Small intestine (tissue), 7 donors: ENCODE measurements at regions not wholly inside any gene's neighbourhood (a gene's known extent, or its start where the extent isn't known, plus 50 kb on each side); places are given as distances from the start of the nearest gene placed in this dataset.
"Not testable (repeated sequence)": the region's sequence is repeated elsewhere in the genome, so short reads cannot be mapped to it uniquely, and the experiment has no call there.

Experiments used
- DNase-seq, 2 donors: peaks; one replicate each; pipeline versions ENCODE4 v3.0.0 to v3.0.0-alpha.2; 2013
- FAIRE-seq: peaks from 2 replicates; lab custom pipeline; 2012; peaks lifted over from hg19 to GRCh38; lab: Jason Lieb, UNC
- H3K27ac ChIP-seq, 3 donors: one replicate each; pipeline ENCODE4 v1.5.1; 2013; ENCODE audit warnings: low read length in 2 of 3, mild to moderate bottlenecking in 2 of 3, control low read depth in 1 of 3, inconsistent platforms in 1 of 3, low read depth in 1 of 3, moderate library complexity in 1 of 3
- H3K27me3 ChIP-seq, 3 donors: one replicate each; pipeline ENCODE4 v1.6.1; 2013; ENCODE audit warnings: low read length in 3 of 3, inconsistent platforms in 1 of 3; ENCODE audit not compliant: control insufficient read depth in 3 of 3, insufficient read depth in 3 of 3
- H3K36me3 ChIP-seq, 3 donors: one replicate each; pipeline ENCODE4 v1.6.1; 2013; ENCODE audit warnings: low read length in 3 of 3, inconsistent platforms in 1 of 3, low read depth in 1 of 3, mild to moderate bottlenecking in 1 of 3, moderate library complexity in 1 of 3; ENCODE audit not compliant: control insufficient read depth in 3 of 3, insufficient read depth in 2 of 3
- H3K4me1 ChIP-seq, 3 donors: one replicate each; pipeline ENCODE4 v1.6.1; 2013; ENCODE audit warnings: low read length in 2 of 3, inconsistent platforms in 1 of 3, low read depth in 1 of 3, mild to moderate bottlenecking in 1 of 3, moderate library complexity in 1 of 3; ENCODE audit not compliant: control insufficient read depth in 3 of 3, insufficient read depth in 2 of 3
- H3K4me3 ChIP-seq, 3 donors: one replicate each; pipeline ENCODE4 v1.5.1; 2013; ENCODE audit warnings: low read length in 3 of 3, control low read depth in 1 of 3, inconsistent platforms in 1 of 3, low read depth in 1 of 3, mild to moderate bottlenecking in 1 of 3, moderate library complexity in 1 of 3
- H3K9me3 ChIP-seq, 2 donors: one replicate each; pipeline ENCODE4 v1.6.1; 2013; ENCODE audit warnings: low read depth in 1 of 2, low read length in 1 of 2; ENCODE audit not compliant: control insufficient read depth in 2 of 2, insufficient read depth in 1 of 2
- WGBS, 3 donors: extraction: QIAGEN DNeasy Blood & Tissue Kit; methylation state at CpG; one replicate each; pipeline ENCODE4 v1.1.7; 2013; 5-methylcytosine and 5-hydroxymethylcytosine counted together
- donor health status: healthy with polysubstance abuse.
- donor health status: control.
- donor health status: control.
- donor health status: Bipolar disorder and iron deficiency.
- donor health status: healthy.

DNA sequence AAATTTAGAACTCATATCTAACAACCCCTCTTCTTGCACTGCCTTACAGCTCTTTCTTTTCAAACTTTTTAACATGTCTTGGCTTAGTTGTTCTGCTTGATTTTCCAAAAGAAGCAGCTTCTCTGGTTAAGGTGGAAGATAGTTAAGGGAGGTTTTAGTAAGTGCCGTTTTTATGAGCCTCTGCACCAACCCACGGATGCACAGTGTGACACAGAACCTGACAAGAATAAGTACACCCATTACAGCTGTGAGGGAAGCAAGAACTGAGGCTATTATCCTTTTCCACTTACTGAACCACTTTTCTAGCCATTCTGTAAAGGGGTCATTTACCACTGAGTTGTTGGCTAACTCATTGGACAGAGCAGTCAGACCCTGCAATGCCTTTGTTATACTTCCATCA is 336.0 kb upstream of the PCDH10 start:
- not testable (repeated sequence) for H3K4me3 ChIP-seq, FAIRE-seq, H3K9me3 ChIP-seq, H3K27me3 ChIP-seq, H3K4me1 ChIP-seq, H3K27ac ChIP-seq, H3K36me3 ChIP-seq, DNase-seq
- WGBS, 3 donors: 72 to 93% (median 74%) methylated on average over 2 of the region's 2 CpGs

- no peaks in the 10 kb centered on the region for H3K27me3 ChIP-seq
- no peak for FAIRE-seq
- WGBS, 3 donors: 79 to 87% (median 79%) methylated on average over 15 of the region's 15 CpGs
- no peaks in the 10 kb centered on the region for H3K36me3 ChIP-seq
- H3K27ac ChIP-seq: no peak overlapping the region
- no peak for DNase-seq
- H3K9me3 ChIP-seq: no peaks in the 10 kb centered on the region
- no peaks in the 10 kb centered on the region for H3K4me1 ChIP-seq
- H3K4me3 ChIP-seq: no peak overlapping the region
These were observed 331.0 kb upstream of the PCDH10 start for GRCh38 chr4:132818091-132818490.

DNA sequence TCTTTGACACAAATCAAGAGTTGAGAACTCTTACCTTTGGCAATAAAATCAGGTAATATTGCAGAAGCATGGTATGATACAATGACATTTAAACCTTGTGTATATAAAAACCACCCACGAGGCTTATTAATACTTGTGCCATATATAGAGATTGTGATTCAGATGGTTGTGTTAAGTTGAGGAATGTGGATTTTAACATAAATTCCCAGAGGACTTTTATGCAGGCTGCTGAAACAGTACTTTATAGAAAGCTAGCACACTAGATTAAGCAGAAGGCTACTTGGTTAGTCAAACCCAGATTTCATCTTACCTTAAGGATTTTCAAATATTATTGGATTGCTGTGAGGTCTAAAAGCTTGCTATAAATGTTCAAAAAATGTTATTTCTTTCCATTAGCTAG is 325.7 kb upstream of the PCDH10 start:
- Histone ChIP-seq H3K36me3 (no peaks in the 10 kb centered on the region), H3K27me3 (no peaks in the 10 kb centered on the region), H3K27ac (no peak overlapping the region), H3K9me3 (no peaks in the 10 kb centered on the region), H3K4me3 (no peak overlapping the region), H3K4me1 (no peaks in the 10 kb centered on the region)
- no peak for FAIRE-seq
- DNase-seq: no peak
- 52 to 69% (median 68%) methylated on average over 1 of the region's 1 CpG for WGBS, 3 donors

GRCh38 chr4:132824761-132825160 is 324.3 kb upstream of the PCDH10 start:
- no peaks in the 10 kb centered on the region for H3K4me1 ChIP-seq
- FAIRE-seq: no peak
- H3K27ac ChIP-seq: no peak overlapping the region
- H3K9me3 ChIP-seq: no peaks in the 10 kb centered on the region
- no peak for DNase-seq
- H3K4me3 ChIP-seq: no peak overlapping the region
- 80 to 88% (median 82%) methylated on average over 8 of the region's 8 CpGs for WGBS, 3 donors
- no peaks in the 10 kb centered on the region for H3K27me3 ChIP-seq
- H3K36me3 ChIP-seq: no peaks in the 10 kb centered on the region

DNA sequence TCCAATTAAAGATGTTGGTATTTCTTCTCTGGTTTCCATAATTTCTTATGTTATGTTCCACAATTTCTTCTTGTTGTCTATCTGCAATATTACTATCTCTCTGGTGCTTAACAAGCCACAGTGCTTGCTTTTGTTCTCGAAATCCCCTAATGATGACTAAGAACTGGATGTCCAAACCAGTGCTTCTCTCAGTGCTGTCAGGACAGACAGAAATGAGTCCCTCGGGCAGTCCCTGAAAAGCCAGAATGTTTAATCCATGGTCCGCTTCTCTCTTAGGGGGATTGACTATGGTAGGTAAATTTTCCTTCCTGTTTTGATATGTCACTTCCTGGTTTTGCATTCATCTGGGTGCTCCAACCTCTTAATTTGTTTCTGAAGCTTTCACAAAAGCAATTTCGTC is 321.6 kb upstream of the PCDH10 start:
- no peaks in the 10 kb centered on the region for H3K36me3 ChIP-seq
- H3K4me1 ChIP-seq: no peaks in the 10 kb centered on the region
- no peaks in the 10 kb centered on the region for H3K9me3 ChIP-seq
- H3K27ac ChIP-seq: no peak overlapping the region
- H3K4me3 ChIP-seq: no peak overlapping the region
- 47 to 54% (median 48%) methylated on average over 4 of the region's 4 CpGs for WGBS, 3 donors
- DNase-seq (no peak), FAIRE-seq (no peak)
- no peaks in the 10 kb centered on the region for H3K27me3 ChIP-seq

DNA sequence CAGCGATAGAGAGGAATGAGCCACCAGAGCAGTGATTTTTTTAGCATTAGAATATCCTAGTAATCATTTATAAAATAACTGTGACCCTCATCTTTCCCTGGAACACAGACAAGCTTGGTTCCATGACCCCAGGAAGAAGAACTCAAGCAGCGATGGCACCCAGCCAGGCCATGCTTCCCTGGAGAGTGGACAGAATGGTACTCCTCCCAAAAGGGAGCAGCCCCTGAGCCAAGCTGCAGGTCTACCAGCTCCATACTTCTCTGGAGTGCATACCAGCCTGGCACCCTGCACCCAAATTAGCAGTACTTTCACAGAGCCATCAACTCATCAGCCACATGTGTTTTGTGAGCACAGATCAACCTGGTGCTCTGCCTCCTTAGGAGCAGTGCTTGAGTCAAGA is 310.9 kb upstream of the PCDH10 start:
- WGBS, 3 donors: 84 to 91% (median 86%) methylated on average over 2 of the region's 2 CpGs
- Histone ChIP-seq H3K4me3 (no peak overlapping the region), H3K4me1 (no peaks in the 10 kb centered on the region), H3K36me3 (no peaks in the 10 kb centered on the region), H3K9me3 (peaks cover 3 to 7% of the 10 kb centered on the region in 2 donors), H3K27me3 (no peaks in the 10 kb centered on the region), H3K27ac (no peak overlapping the region)
- no peak for DNase-seq
- FAIRE-seq: no peak

DNA sequence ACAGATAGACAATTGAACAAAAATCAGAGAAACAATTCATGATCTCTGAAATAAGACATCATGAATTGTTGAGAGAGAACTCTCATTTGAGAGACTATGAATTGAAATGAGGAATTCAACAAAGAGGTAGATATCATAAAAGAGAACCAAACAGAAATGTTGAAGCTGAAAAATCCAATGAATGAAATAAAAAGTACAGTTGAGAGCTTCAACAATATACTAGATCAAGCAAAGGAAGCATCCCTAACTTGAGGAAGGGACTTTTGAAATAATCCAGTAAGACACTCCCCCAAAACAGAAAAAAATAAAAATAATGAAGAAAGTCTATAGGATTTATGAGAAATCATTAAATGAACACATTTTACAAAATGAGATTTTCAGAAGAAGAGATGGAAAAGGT is 310.0 kb upstream of the PCDH10 start:
- no peak for DNase-seq
- peaks cover 3 to 7% of the 10 kb centered on the region in 2 donors for H3K9me3 ChIP-seq
- H3K27ac ChIP-seq: no peak overlapping the region
- H3K4me1 ChIP-seq: no peaks in the 10 kb centered on the region
- no peaks in the 10 kb centered on the region for H3K36me3 ChIP-seq
- no peak overlapping the region for H3K4me3 ChIP-seq
- no peaks in the 10 kb centered on the region for H3K27me3 ChIP-seq
- no peak for FAIRE-seq

DNA sequence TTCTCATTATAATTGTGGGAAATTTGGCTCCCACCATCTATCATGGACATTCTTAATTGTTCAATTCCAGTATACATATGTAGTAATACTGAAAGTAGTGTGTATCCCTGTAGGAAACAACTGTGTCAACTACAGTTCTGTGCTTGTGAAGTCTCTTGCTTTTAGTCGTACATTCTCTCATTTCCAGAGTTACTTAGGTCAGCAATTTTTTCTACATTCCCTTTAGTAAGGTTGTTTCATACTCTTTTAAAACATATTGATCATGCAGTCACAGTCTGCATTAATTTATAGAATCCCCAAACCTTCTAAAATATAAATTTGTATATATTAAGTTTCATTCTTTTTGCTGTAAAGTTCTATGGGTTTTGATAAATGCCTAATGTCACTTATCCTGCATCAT is 289.2 kb upstream of the PCDH10 start:
- DNase-seq (no peak), FAIRE-seq (no peak)
- H3K4me1 ChIP-seq: no peaks in the 10 kb centered on the region
- no peak overlapping the region for H3K27ac ChIP-seq
- 76 to 92% (median 82%) methylated on average over 1 of the region's 1 CpG for WGBS, 3 donors
- no peaks in the 10 kb centered on the region for H3K27me3 ChIP-seq
- no peaks in the 10 kb centered on the region for H3K9me3 ChIP-seq
- H3K36me3 ChIP-seq: no peaks in the 10 kb centered on the region
- no peak overlapping the region for H3K4me3 ChIP-seq

- FAIRE-seq: no peak
- no peak for DNase-seq
- H3K9me3 ChIP-seq: no peaks in the 10 kb centered on the region
- no peaks in the 10 kb centered on the region for H3K4me1 ChIP-seq
- no peak overlapping the region for H3K4me3 ChIP-seq
- H3K36me3 ChIP-seq: no peaks in the 10 kb centered on the region
- no peaks in the 10 kb centered on the region for H3K27me3 ChIP-seq
- no peak overlapping the region for H3K27ac ChIP-seq
These were observed 288.1 kb upstream of the PCDH10 start for GRCh38 chr4:132860976-132861375.
